OCI-LY1 (cell line): ENCODE measurements at regions not wholly inside any gene's neighbourhood (a gene's known extent, or its start where the extent isn't known, plus 50 kb on each side); places are given as distances from the start of the nearest gene placed in this dataset.

Experiments
- H2AFZ ChIP-seq: fragments of 200-600 bp; sonication (generic), shearing (Covaris generic); 2 replicates; pipeline ENCODE4 v1.6.0; 2014; ENCODE audit warnings: antibody characterized with exemption, mild to moderate bottlenecking, low read length
- H3F3A ChIP-seq: fragments of 200-600 bp; sonication (generic), shearing (Covaris generic); 2 replicates; pipeline ENCODE4 v1.6.0; 2014; ENCODE audit warnings: mild to moderate bottlenecking, antibody characterized with exemption, low read length, moderate library complexity; ENCODE audit not compliant: insufficient read depth
- H3K27ac ChIP-seq: fragments of 200-600 bp; sonication (generic); 2 replicates; pipeline ENCODE4 v1.5.1; 2014; ENCODE audit warnings: low read length, mixed run types, mild to moderate bottlenecking, low read depth; ENCODE audit not compliant: poor library complexity, severe bottlenecking
- H3K27me3 ChIP-seq: fragments of 200-600 bp; sonication (generic); 2 replicates; pipeline ENCODE4 v1.6.0; 2014; ENCODE audit warnings: antibody characterized with exemption, mild to moderate bottlenecking, low read length, moderate library complexity; ENCODE audit not compliant: insufficient read depth
- H3K36me3 ChIP-seq: fragments of 200-600 bp; sonication (generic); 2 replicates; pipeline ENCODE4 v1.6.1; 2014; ENCODE audit warnings: mild to moderate bottlenecking, antibody characterized with exemption, low read length, moderate library complexity, mixed read lengths; ENCODE audit not compliant: insufficient read depth
- H3K4me1 ChIP-seq: fragments of 200-600 bp; sonication (generic); 2 replicates; pipeline ENCODE4 v1.5.1; 2014; ENCODE audit warnings: mild to moderate bottlenecking, low read length, moderate library complexity; ENCODE audit not compliant: insufficient read depth, severe bottlenecking
- H3K4me2 ChIP-seq: fragments of 200-600 bp; sonication (generic), shearing (Covaris generic); 2 replicates; pipeline ENCODE4 v1.6.1; 2014; ENCODE audit warnings: low read length
- H3K4me3 ChIP-seq: fragments of 200-600 bp; sonication (generic); 2 replicates; pipeline ENCODE4 v1.5.1; 2014; ENCODE audit warnings: low read length, low read depth, mild to moderate bottlenecking, mixed read lengths; ENCODE audit not compliant: poor library complexity, severe bottlenecking
- H3K79me2 ChIP-seq: fragments of 200-600 bp; shearing (Covaris generic); 2 replicates; pipeline ENCODE4 v1.6.1; 2016; ENCODE audit warnings: mixed run types, low read length, mixed read lengths; ENCODE audit not compliant: insufficient read depth
- H3K9ac ChIP-seq: fragments of 200-600 bp; sonication (generic), shearing (Covaris generic); 2 replicates; pipeline ENCODE4 v1.6.1; 2014; ENCODE audit warnings: mild to moderate bottlenecking, low read length, mixed read lengths
- H3K9me2 ChIP-seq: fragments of 200-600 bp; sonication (generic), shearing (Covaris generic); 2 replicates; pipeline ENCODE4 v1.6.1; 2014; ENCODE audit warnings: low read depth, mild to moderate bottlenecking, low read length, mixed read lengths
- H3K9me3 ChIP-seq: fragments of 200-600 bp; shearing (Covaris generic); 2 replicates; pipeline ENCODE4 v1.6.1; 2014; ENCODE audit warnings: low read length, mixed read lengths
- H4K20me1 ChIP-seq: fragments of 200-600 bp; sonication (generic), shearing (Covaris generic); 2 replicates; pipeline ENCODE4 v1.6.0; 2016; ENCODE audit warnings: mild to moderate bottlenecking, low read length; ENCODE audit not compliant: insufficient read depth
- EZH2 ChIP-seq: fragments of 200-600 bp; sonication (generic), shearing (Covaris generic); IDR thresholded peaks from 2 replicates; pipeline ENCODE4 v1.8.0; 2017; ENCODE audit warnings: borderline replicate concordance, mixed run types, mild to moderate bottlenecking, antibody characterized with exemption, low read length, moderate library complexity, mixed read lengths
- TF ChIP-seq, protein P1 (sequence below): fragments of 200-600 bp; sonication (generic), shearing (Covaris generic); IDR thresholded peaks from 2 replicates; pipeline ENCODE4 v1.5.1; 2017; ENCODE audit warnings: mild to moderate bottlenecking, antibody characterized with exemption, low read length, moderate library complexity, mixed read lengths

GRCh38 chr6:134706806-134707205, 243.1 kb downstream of the ALDH8A1 start:
- Histone ChIP-seq H3K27me3 (no peaks in the 10 kb centered on the region), H4K20me1 (no peaks in the 10 kb centered on the region), H3K4me1 (no peaks in the 10 kb centered on the region), H3K36me3 (no peaks in the 10 kb centered on the region), H2AFZ (no peak overlapping the region), H3K4me2 (no peak overlapping the region), H3K9me2 (no peaks in the 10 kb centered on the region), H3K9ac (no peak overlapping the region), H3K9me3 (no peaks in the 10 kb centered on the region), H3K4me3 (no peak overlapping the region), H3K79me2 (no peaks in the 10 kb centered on the region), H3K27ac (no peak overlapping the region), H3F3A (no peaks in the 10 kb centered on the region)
- TF ChIP-seq, protein P1, sequence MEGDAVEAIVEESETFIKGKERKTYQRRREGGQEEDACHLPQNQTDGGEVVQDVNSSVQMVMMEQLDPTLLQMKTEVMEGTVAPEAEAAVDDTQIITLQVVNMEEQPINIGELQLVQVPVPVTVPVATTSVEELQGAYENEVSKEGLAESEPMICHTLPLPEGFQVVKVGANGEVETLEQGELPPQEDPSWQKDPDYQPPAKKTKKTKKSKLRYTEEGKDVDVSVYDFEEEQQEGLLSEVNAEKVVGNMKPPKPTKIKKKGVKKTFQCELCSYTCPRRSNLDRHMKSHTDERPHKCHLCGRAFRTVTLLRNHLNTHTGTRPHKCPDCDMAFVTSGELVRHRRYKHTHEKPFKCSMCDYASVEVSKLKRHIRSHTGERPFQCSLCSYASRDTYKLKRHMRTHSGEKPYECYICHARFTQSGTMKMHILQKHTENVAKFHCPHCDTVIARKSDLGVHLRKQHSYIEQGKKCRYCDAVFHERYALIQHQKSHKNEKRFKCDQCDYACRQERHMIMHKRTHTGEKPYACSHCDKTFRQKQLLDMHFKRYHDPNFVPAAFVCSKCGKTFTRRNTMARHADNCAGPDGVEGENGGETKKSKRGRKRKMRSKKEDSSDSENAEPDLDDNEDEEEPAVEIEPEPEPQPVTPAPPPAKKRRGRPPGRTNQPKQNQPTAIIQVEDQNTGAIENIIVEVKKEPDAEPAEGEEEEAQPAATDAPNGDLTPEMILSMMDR: no peak
- TF ChIP-seq EZH2: no peak

GRCh38 chr6:134706153-134706552, 243.7 kb downstream of the ALDH8A1 start:
- Histone ChIP-seq H3K27me3 (no peaks in the 10 kb centered on the region), H3K27ac (no peak overlapping the region), H3K9me3 (no peaks in the 10 kb centered on the region), H3K9ac (no peak overlapping the region), H3K9me2 (no peaks in the 10 kb centered on the region), H3F3A (no peaks in the 10 kb centered on the region), H3K4me1 (no peaks in the 10 kb centered on the region), H3K4me3 (no peak overlapping the region), H2AFZ (no peak overlapping the region), H3K79me2 (no peaks in the 10 kb centered on the region), H3K4me2 (no peak overlapping the region), H3K36me3 (no peaks in the 10 kb centered on the region), H4K20me1 (no peaks in the 10 kb centered on the region)
- TF ChIP-seq, protein P1: no peak
- TF ChIP-seq EZH2: no peak

DNA sequence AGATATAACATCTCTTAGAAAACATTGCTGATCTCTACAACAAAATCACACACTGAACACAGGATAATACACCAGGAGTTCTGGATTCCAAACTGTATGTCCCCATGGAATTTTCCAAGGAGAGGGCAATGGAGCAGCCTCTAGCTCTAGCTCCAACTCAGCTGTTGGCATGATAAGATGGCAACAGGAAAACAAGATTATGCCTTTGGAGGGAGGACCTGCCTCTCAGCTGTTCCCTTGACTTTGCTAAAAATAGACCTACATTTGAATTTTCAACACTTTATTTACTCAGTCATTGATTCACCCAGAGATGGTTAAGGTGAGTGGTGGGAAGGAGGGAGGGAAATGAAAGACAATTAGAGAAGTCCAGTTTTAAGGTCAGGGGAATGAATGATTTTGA, 246.7 kb downstream of the ALDH8A1 start:
- Histone ChIP-seq H3K27me3 (no peaks in the 10 kb centered on the region), H3F3A (no peaks in the 10 kb centered on the region), H2AFZ (no peak overlapping the region), H4K20me1 (no peaks in the 10 kb centered on the region), H3K4me1 (no peaks in the 10 kb centered on the region), H3K79me2 (no peaks in the 10 kb centered on the region), H3K9me2 (no peaks in the 10 kb centered on the region), H3K4me2 (no peak overlapping the region), H3K36me3 (no peaks in the 10 kb centered on the region), H3K27ac (no peak overlapping the region), H3K4me3 (no peak overlapping the region), H3K9ac (no peak overlapping the region), H3K9me3 (no peaks in the 10 kb centered on the region)
- no peak for TF ChIP-seq EZH2
- TF ChIP-seq, protein P1: no peak
